CD4-positive, alpha-beta T cell treated with Interferon gamma for 1 hour (primary cell): ENCODE measurements at regions not wholly inside any gene's neighbourhood (a gene's known extent, or its start where the extent isn't known, plus 50 kb on each side); places are given as distances from the start of the nearest gene placed in this dataset.

Experiments used
- DNase-seq: peaks from one replicate; pipeline ENCODE4 v3.0.0-alpha.2; 2020

- no peak for DNase-seq
Measured at GRCh38 chr6:21648475-21649050, 55.0 kb downstream of the SOX4 start.

- no peak for DNase-seq
Measured at GRCh38 chr6:21653323-21653722, 59.8 kb downstream of the SOX4 start.

GRCh38 chr6:21653905-21654304, 60.4 kb downstream of the SOX4 start:
- no peak for DNase-seq

GRCh38 chr6:21654361-21654760, 60.8 kb downstream of the SOX4 start:
- DNase-seq = no peak

- no peak for DNase-seq
Measured at GRCh38 chr6:21663966-21664313, 70.4 kb downstream of the SOX4 start.

GRCh38 chr6:21664314-21665109, 71.0 kb downstream of the SOX4 start:
- DNase-seq = peak; percentile 2

- no peak for DNase-seq
Measured at GRCh38 chr6:21665110-21665391, 71.5 kb downstream of the SOX4 start.

GRCh38 chr6:21665392-21666200, 72.0 kb downstream of the SOX4 start:
- DNase-seq = no peak

GRCh38 chr6:21666201-21666691, 72.7 kb downstream of the SOX4 start:
- no peak for DNase-seq

GRCh38 chr6:21666853-21667681, 73.5 kb downstream of the SOX4 start:
- DNase-seq = no peak

- DNase-seq = no peak
Measured at GRCh38 chr6:21668795-21669194, 75.2 kb downstream of the SOX4 start.

- DNase-seq = no peak
Measured at GRCh38 chr6:21676769-21677168, 83.2 kb downstream of the SOX4 start.

- DNase-seq = no peak
Measured at GRCh38 chr6:21678990-21679389, 85.4 kb downstream of the SOX4 start.

- no peak for DNase-seq
Measured at GRCh38 chr6:21679761-21680265, 86.3 kb downstream of the SOX4 start.

GRCh38 chr6:21680611-21681010, 87.1 kb downstream of the SOX4 start:
- no peak for DNase-seq

GRCh38 chr6:21690489-21690888, 96.9 kb downstream of the SOX4 start:
- DNase-seq = no peak

- no peak for DNase-seq
Measured at GRCh38 chr6:21691685-21692346, 98.3 kb downstream of the SOX4 start.

- DNase-seq = no peak
Measured at GRCh38 chr6:21692721-21693120, 99.2 kb downstream of the SOX4 start.

GRCh38 chr6:21694168-21694567, 100.6 kb downstream of the SOX4 start:
- DNase-seq = no peak

GRCh38 chr6:21707524-21708319, 114.2 kb downstream of the SOX4 start:
- no peak for DNase-seq

- DNase-seq = no peak
Measured at GRCh38 chr6:21708320-21708580, 114.7 kb downstream of the SOX4 start.

GRCh38 chr6:21710216-21710615, 116.7 kb downstream of the SOX4 start:
- DNase-seq = no peak
